HG03039 (cell line): ENCODE measurements at regions not wholly inside any gene's neighbourhood (a gene's known extent, or its start where the extent isn't known, plus 50 kb on each side); places are given as distances from the start of the nearest gene placed in this dataset.

Experiments
- ATAC-seq: cut with Tn5 transposase; IDR thresholded peaks from one replicate; pipeline ENCODE4 v1.9.1; 2021; ENCODE audit warnings: mild to moderate bottlenecking, moderate library complexity; ENCODE audit not compliant: unreplicated experiment

- ATAC-seq, result no peak
Observed at GRCh38 chr3:110181226-110181625, 843.9 kb upstream of the DPPA4 start.

DNA sequence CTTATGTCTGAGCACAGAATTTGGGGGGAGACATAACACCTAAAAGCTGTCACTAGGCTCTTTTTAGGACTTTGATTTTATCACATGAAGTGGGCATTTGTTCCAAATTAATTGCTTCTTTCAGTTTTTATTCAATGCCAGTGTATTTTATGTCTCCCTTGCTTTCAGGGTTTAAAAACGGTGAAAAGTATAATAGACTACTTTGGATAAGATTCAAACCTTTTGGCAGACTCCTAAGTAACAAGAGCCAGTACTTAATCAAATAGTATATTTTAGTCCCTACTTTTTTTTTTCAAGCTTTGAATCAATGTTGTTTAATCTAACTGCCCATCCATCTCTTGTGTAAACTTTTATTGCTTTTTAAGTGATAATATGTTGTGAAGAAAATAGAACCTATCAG, 847.2 kb upstream of the DPPA4 start:
- no peak for ATAC-seq

- no peak for ATAC-seq
Observed at GRCh38 chr3:110193074-110193473, 855.7 kb upstream of the DPPA4 start.

- ATAC-seq, result no peak
Observed at GRCh38 chr3:110198717-110199587, 861.6 kb upstream of the DPPA4 start.

GRCh38 chr3:110199588-110199943, 862.2 kb upstream of the DPPA4 start:
- no peak for ATAC-seq

DNA sequence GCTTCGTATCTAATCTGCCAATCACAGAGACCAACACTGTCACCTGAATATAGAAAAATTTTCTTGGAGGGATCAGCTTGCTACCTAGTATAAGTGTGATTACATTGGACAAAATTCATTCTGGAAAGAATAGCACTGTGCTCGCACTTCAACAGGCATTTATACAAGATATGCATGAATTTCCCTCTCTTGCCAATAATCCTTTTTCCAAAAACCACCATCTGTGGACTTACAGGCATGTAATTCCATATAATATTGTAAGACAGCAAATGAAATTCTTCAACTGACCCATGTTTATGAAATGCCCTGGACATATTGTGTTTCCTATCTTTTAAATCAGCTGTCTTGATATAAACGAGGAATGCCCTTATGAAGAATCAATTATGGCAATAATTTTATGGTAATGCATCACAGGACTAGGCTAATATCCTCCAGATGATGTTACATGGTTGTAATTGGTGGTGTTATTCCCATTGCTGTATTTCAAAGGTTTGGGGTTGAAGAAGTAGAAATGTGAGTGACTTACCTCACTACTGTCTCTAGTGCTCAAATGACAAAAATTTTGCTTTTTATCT, 861.4 kb upstream of the NECTIN3 start:
- no peak for ATAC-seq

GRCh38 chr3:110226645-110227044, 845.0 kb upstream of the NECTIN3 start:
- no peak for ATAC-seq

DNA sequence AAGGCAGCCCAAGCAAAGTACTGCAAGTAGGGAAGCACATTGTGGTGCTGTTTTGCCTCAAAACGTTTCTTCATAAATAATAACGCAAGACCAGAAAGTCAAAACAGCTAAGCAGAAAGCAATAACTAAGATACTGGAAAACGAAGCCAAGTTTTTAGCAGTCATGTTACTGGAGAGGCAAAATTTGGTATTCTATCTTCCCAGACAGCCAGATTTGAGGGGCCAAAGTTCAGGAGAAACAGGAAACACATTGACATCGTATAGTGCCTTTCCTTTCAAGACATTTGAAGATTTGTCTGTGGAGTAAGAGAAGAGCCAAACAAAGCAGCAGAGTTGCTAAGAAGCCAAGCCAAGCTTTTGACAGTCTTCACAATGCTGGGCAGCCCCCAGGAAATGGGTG, 843.6 kb upstream of the NECTIN3 start:
- ATAC-seq, result no peak

GRCh38 chr3:110234831-110235230, 836.8 kb upstream of the NECTIN3 start:
- ATAC-seq, result no peak

GRCh38 chr3:110236976-110237610, 834.5 kb upstream of the NECTIN3 start:
- ATAC-seq, result no peak

GRCh38 chr3:110243081-110243480, 828.5 kb upstream of the NECTIN3 start:
- ATAC-seq, result no peak

GRCh38 chr3:110246796-110247376, 824.7 kb upstream of the NECTIN3 start:
- ATAC-seq, result no peak

DNA sequence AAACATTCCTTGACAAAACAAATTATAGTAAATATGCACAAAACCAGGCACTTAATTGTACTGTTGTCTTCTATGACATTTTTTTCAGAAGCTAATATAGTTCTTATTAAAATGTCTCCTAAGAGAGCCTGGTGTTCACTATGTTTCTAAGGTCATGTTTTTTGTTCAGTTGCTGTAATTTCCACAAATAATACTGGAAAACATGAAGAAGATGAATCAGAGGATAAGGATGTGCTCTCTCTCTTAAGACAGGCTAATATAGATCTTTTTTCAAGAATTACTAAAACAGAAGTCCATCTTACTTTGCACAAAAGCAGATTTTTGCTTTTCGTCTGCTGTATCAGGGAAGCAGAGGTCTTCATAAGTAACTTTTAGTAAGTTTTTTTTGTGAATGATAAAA, 823.0 kb upstream of the NECTIN3 start:
- ATAC-seq, result no peak

- ATAC-seq, result no peak
Observed at GRCh38 chr3:110253794-110254193, 817.8 kb upstream of the NECTIN3 start.

- ATAC-seq, result no peak
Observed at GRCh38 chr3:110254591-110254990, 817.0 kb upstream of the NECTIN3 start.

- ATAC-seq, result no peak
Observed at GRCh38 chr3:110261141-110261540, 810.5 kb upstream of the NECTIN3 start.

DNA sequence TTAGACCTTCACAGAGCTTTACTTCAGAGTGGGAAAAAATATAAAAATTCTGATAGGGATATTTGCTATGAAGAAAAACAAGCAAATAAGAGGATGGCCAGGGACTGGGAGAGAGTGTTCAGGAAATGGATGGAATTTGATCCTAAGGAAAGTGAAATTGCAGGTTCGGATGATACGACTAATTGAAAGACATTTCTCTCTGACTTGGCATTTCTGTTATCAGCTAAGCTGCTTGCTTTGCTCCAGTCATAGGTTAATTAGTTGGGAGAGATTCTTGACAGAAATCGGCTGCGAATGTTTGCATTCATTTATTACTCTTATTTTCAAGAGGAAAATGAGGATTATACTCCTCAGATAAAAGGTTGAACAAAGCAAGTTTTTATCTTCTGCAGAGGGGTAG, 808.7 kb upstream of the NECTIN3 start:
- ATAC-seq, result no peak

DNA sequence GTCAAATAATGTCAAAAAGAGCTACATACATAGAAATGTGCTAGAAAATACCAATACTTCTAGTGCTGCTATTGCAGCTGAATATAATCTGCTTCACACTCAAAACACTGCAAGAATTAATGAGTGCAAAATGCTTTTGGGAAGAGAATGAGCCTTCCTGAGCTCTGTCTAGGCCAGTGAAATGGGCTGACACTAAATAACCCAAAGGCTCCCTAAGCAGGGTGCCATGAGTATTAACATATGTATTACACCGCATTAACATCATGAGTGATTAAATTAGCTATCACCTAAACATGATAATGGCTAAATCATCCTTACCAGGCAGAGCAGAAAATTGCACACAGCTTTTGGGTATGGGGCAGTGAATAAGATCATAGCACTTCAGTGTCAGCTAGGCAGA, 806.3 kb upstream of the NECTIN3 start:
- no peak for ATAC-seq

DNA sequence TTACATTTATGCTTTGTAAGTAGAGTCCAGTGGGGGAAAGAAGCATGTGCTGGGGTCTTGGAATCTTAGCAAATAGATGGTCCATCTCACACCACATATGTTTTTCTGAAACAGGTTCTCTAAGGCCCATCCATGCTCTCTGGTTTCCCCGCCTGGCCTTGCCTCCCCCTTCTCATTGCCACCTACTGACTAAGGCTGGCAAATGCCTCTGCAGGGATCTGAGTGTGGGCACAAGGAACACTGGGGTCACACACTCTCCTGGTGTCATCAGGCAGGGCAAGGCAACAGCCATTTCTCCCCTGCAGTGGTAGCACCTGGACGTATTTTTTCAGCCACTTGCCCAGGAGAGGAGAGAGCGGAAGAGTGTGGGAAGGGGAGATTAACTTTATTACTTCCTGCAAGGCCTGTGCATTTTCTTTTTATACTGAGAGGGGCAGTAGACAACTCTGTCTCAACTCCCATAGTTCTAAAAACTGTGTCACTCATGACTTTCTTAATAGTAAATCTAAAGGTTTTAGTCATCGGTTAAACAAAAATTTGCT, 804.2 kb upstream of the NECTIN3 start:
- no peak for ATAC-seq

- no peak for ATAC-seq
Observed at GRCh38 chr3:110272525-110272924, 799.1 kb upstream of the NECTIN3 start.

DNA sequence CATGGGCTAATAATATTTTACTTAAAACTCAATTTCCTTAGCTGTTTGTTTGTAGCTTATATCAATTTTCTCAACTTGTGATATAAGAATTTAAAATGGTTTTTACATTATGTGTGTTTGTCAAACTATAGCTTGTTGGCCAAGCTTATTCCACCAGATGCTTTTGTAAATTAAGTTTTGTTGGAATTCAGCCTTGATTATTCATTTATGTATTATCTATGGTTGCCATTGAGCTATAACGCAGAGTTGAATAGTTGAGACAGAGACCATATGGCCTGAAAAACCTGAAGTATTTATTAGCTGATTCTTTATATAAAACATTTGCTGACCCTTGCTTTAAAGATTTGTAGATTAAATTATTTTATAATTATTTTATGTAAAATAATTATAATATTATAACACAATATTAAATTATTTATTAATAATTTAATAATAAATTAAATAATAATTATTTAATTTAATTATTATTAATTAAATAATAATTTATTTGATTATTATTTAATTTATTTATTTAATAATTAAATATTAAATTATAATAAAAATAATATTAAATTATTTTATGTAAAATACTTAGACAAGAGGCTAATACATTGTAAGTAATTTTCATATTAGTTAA, 779.6 kb upstream of the NECTIN3 start:
- no peak for ATAC-seq
